Lower leg skin (tissue), 4 donors: ENCODE measurements at regions not wholly inside any gene's neighbourhood (a gene's known extent, or its start where the extent isn't known, plus 50 kb on each side); places are given as distances from the start of the nearest gene placed in this dataset.

Source experiments
- DNase-seq, 2 donors: peaks; one replicate each; pipeline ENCODE4 v3.0.0-alpha.2; 2019; ENCODE audit warnings: low spot score in 2 of 2
- H3K4me3 ChIP-seq: fragments of 200-600 bp; sonication (generic); 2 replicates; pipeline ENCODE4 v1.5.1; 2017; ENCODE audit warnings: mild to moderate bottlenecking, low read depth; ENCODE audit not compliant: poor library complexity, severe bottlenecking
- POLR2A ChIP-seq, 2 donors: fragments of 450-650 bp; IDR thresholded peaks; one replicate each; pipeline ENCODE4 v1.6.1; 2016 to 2017; ENCODE audit warnings: antibody characterized with exemption in 2 of 2, mild to moderate bottlenecking in 1 of 2, moderate library complexity in 1 of 2
- WGBS, 2 donors: methylation state at CpG; one replicate each; pipeline ENCODE4 v1.1.5; 2018; 5-methylcytosine and 5-hydroxymethylcytosine counted together
- intact Hi-C: fragments of 100-400 bp; cut with DNase I; formaldehyde crosslinking; loops from one replicate; pipeline ENCODE4 v1.15.0; 2023; ENCODE audit warnings: low total_unique reads
- TF ChIP-seq, protein P1 (sequence below), 3 donors: fragments of 450-650 bp; IDR thresholded peaks; one replicate each; pipeline ENCODE4 v1.5.1; 2016; ENCODE audit warnings: antibody characterized with exemption in 3 of 3, mild to moderate bottlenecking in 3 of 3, moderate library complexity in 2 of 3

DNA sequence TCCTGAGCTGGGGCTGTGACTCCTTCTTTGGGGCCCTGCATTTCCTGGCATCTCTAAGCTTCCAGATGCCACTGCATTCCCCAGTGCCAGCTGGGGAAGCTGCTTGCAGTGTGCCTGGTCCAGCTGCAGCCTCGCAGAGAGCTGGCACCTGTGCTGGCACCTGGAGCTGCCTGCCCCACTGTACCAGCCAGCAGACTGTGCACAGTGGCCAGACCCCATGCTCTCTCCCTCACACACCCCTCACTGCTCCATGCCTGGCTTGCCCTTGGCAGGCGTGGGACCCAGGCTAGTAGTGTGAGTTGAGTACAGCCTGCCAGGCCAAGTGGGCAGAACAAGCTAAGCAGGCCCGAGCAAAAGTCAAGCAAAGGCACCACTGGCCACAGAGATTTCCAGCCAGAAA lies 327.5 kb downstream of the NDFIP2 start:
- WGBS, 2 donors: 79 to 87% methylated on average over 3 of the region's 3 CpGs
- intact Hi-C loops: no loop called here
- no peak overlapping the region for H3K4me3 ChIP-seq
- no peak for DNase-seq
- no peak for TF ChIP-seq POLR2A (IDR thresholded peaks at IDR 0.05)
- TF ChIP-seq, protein P1, sequence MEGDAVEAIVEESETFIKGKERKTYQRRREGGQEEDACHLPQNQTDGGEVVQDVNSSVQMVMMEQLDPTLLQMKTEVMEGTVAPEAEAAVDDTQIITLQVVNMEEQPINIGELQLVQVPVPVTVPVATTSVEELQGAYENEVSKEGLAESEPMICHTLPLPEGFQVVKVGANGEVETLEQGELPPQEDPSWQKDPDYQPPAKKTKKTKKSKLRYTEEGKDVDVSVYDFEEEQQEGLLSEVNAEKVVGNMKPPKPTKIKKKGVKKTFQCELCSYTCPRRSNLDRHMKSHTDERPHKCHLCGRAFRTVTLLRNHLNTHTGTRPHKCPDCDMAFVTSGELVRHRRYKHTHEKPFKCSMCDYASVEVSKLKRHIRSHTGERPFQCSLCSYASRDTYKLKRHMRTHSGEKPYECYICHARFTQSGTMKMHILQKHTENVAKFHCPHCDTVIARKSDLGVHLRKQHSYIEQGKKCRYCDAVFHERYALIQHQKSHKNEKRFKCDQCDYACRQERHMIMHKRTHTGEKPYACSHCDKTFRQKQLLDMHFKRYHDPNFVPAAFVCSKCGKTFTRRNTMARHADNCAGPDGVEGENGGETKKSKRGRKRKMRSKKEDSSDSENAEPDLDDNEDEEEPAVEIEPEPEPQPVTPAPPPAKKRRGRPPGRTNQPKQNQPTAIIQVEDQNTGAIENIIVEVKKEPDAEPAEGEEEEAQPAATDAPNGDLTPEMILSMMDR (IDR thresholded peaks at IDR 0.05): no peak

DNA sequence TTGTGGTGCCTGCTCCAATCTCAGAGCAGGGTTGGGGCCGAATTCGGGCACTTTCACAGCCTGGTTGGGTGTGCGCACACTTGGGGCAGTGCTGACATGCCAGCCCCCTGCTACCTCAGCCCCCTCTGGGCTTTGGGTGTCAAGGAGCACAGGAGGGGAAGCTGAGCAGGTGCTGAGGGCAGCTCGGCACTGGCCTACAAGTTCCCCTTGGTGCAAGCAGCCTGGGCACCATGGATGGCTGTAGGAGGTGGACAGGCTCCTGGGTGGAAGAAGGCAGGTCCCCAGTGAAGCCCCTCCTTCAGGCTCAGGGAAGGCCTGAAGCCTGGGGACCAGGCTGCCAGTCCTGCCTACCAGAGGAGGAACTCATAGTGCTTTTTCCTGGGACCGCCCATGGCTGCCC lies 326.6 kb downstream of the NDFIP2 start:
- WGBS, 2 donors: 70 to 80% methylated on average over 5 of the region's 5 CpGs
- intact Hi-C loops: no loop called here
- no peak overlapping the region for H3K4me3 ChIP-seq
- TF ChIP-seq POLR2A (IDR thresholded peaks at IDR 0.05): no peak
- TF ChIP-seq, protein P1 (IDR thresholded peaks at IDR 0.05): no peak
- DNase-seq: no peak

DNA sequence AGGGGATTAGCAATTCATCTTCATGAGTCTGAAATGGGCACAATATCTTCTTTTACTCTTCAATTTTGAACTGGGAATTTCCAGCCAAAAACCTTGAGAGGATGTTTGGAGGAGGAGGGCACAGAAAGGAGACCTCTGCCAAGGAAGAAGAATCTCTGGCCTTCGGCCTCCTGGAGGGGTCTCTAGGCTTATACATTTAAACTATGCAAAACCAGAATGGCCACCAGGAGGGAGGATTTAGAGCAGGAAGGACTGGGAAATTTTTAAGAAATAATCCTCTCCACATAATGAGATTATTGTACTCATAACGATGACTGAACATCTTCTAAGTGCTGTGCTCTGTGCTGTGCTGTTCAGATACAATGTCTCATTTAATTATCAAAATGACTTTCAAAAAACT lies 325.9 kb downstream of the NDFIP2 start:
- no peak overlapping the region for H3K4me3 ChIP-seq
- WGBS, 2 donors: 94 to 97% methylated on average over 2 of the region's 2 CpGs
- intact Hi-C loops: no loop called here
- no peak for DNase-seq
- no peak for TF ChIP-seq POLR2A (IDR thresholded peaks at IDR 0.05)

DNA sequence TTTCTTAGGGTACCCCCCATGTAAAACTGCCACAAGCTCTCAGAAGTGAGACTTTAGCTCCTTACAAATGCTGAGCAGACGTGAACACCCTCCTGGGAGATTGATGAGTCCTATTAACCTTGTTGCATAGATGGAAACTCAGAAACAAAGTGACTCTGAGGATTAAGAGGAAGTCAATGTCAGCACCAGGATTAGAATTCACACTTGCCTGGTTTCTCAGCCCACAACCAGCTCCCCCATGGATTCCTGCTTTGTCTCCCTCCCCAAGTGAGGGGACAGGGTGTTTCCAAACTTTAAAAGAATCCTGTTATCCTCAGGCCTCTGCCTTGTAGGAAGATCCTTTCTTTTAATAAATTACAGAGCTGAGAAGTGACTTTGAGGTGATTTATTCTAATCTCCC lies 324.4 kb downstream of the NDFIP2 start:
- TF ChIP-seq, protein P1 (IDR thresholded peaks at IDR 0.05): no peak
- TF ChIP-seq POLR2A (IDR thresholded peaks at IDR 0.05): no peak
- WGBS, 2 donors: 74 to 78% methylated on average over 1 of the region's 1 CpG
- no peak overlapping the region for H3K4me3 ChIP-seq
- DNase-seq: no peak
- intact Hi-C loops: no loop called here

DNA sequence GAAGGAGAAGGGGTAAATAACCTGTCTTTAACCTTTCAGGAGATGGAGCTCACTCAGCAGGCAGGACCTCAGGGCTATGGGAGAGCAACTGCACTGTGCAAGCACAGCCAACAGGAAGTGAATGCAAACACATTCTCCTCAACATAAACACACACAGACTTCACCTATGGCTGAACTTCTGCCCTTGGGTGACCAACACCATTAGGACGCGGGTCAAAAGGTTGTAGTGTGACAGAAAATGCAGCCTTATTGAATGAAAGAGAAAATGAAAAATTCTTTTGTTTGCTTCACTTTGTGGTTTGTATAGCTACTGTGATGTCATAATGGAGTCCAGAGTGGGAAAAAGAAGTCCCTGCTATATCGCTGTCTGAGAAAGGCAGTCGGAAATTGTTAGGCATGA lies 323.0 kb downstream of the NDFIP2 start:
- WGBS, 2 donors: 90 to 94% methylated on average over 4 of the region's 4 CpGs
- intact Hi-C loops: no loop called here
- no peak for DNase-seq
- no peak overlapping the region for H3K4me3 ChIP-seq
- TF ChIP-seq, protein P1 (IDR thresholded peaks at IDR 0.05): no peak
- TF ChIP-seq POLR2A (IDR thresholded peaks at IDR 0.05): no peak

DNA sequence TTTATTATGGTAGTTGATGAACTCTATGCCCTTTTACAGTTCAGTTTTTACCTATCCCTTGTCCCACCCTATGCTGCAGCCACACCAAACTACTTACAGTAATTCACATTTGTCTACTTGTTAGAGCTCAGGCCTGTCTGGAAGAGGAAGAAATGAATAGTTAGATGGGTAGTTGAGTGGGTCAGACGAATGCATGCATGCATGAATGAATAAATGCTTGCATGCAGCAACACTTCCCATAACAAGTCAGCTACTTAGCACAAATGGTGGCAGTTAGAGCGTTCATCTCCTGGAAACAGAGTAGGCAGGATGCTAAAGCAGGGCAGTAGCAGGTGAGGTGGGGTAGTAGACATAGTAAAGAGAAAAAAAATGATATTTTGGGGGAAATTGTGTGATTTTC lies 322.3 kb downstream of the NDFIP2 start:
- 91 to 94% methylated on average over 2 of the region's 2 CpGs for WGBS, 2 donors
- intact Hi-C loops: no loop called here

More for the DNA sequence above, 322.3 kb downstream of the NDFIP2 start:
- no peak for TF ChIP-seq POLR2A (IDR thresholded peaks at IDR 0.05)
- TF ChIP-seq, protein P1 (IDR thresholded peaks at IDR 0.05): no peak
- H3K4me3 ChIP-seq: no peak overlapping the region
- no peak for DNase-seq
